ENCODE measurements at regions not wholly inside any gene's neighbourhood (a gene's known extent, or its start where the extent isn't known, plus 50 kb on each side); places are given as distances from the start of the nearest gene placed in this dataset.
A peak's percentile ranks its signal among the peaks of the same experiment; 100 is the strongest.
"Not testable (repeated sequence)": the region's sequence is repeated elsewhere in the genome, so short reads cannot be mapped to it uniquely, and the experiment has no call there.

GRCh38 chr15:20473465-20473864 is 68.1 kb downstream of the GOLGA6L6 start:
- not testable (repeated sequence) for DNase-seq (ENCODE audit: low spot score); FAIRE-seq

- DNase-seq (ENCODE audit: low spot score); FAIRE-seq: not testable (repeated sequence)
Observed at GRCh38 chr15:20472983-20473382, 68.6 kb downstream of the GOLGA6L6 start.

GRCh38 chr15:20470810-20471209 is 70.8 kb downstream of the GOLGA6L6 start:
- not testable (repeated sequence) for FAIRE-seq; DNase-seq (ENCODE audit: low spot score)

GRCh38 chr15:20441138-20441537 is 100.5 kb downstream of the GOLGA6L6 start:
- DNase-seq (ENCODE audit: low spot score); FAIRE-seq: not testable (repeated sequence)

GRCh38 chr15:20440390-20440789 is 101.2 kb downstream of the GOLGA6L6 start:
- not testable (repeated sequence) for FAIRE-seq; DNase-seq (ENCODE audit: low spot score)

- DNase-seq (ENCODE audit: low spot score); FAIRE-seq: not testable (repeated sequence)
Observed at GRCh38 chr15:20439111-20439510, 102.5 kb downstream of the GOLGA6L6 start.

- not testable (repeated sequence) for FAIRE-seq; DNase-seq (ENCODE audit: low spot score)
Observed at GRCh38 chr15:20438255-20438654, 103.3 kb downstream of the GOLGA6L6 start.

GRCh38 chr15:20433468-20433867 is 108.1 kb downstream of the GOLGA6L6 start:
- not testable (repeated sequence) for DNase-seq (ENCODE audit: low spot score); FAIRE-seq

- not testable (repeated sequence) for DNase-seq (ENCODE audit: low spot score); FAIRE-seq
Observed at GRCh38 chr15:20430495-20430894, 111.1 kb downstream of the GOLGA6L6 start.

- FAIRE-seq; DNase-seq (ENCODE audit: low spot score): not testable (repeated sequence)
Observed at GRCh38 chr15:20420710-20421109, 120.9 kb downstream of the GOLGA6L6 start.

GRCh38 chr15:20416618-20417017 is 125.0 kb downstream of the GOLGA6L6 start:
- FAIRE-seq; DNase-seq (ENCODE audit: low spot score): not testable (repeated sequence)

GRCh38 chr15:20409667-20410198 is 131.9 kb downstream of the GOLGA6L6 start:
- not testable (repeated sequence) for DNase-seq (ENCODE audit: low spot score); FAIRE-seq

- DNase-seq (ENCODE audit: low spot score) = no peak
- FAIRE-seq = no peak
Observed at GRCh38 chr15:20409247-20409646, 132.4 kb downstream of the GOLGA6L6 start.

GRCh38 chr15:20407553-20407952 is 134.0 kb downstream of the GOLGA6L6 start:
- DNase-seq (ENCODE audit: low spot score) (no peak), FAIRE-seq (no peak)

- not testable (repeated sequence) for DNase-seq (ENCODE audit: low spot score)
- peak; percentile 73 for FAIRE-seq
Observed at GRCh38 chr15:20404571-20404970, 137.0 kb downstream of the GOLGA6L6 start.

- not testable (repeated sequence) for FAIRE-seq; DNase-seq (ENCODE audit: low spot score)
Observed at GRCh38 chr15:20402586-20402985, 139.0 kb downstream of the GOLGA6L6 start.

GRCh38 chr15:20401058-20401457 is 140.5 kb downstream of the GOLGA6L6 start:
- not testable (repeated sequence) for DNase-seq (ENCODE audit: low spot score); FAIRE-seq

- not testable (repeated sequence) for DNase-seq (ENCODE audit: low spot score); FAIRE-seq
Observed at GRCh38 chr15:20398680-20399079, 142.9 kb downstream of the GOLGA6L6 start.

- FAIRE-seq = not testable (repeated sequence)
Observed at GRCh38 chr15:20388161-20388560, 153.4 kb downstream of the GOLGA6L6 start.

GRCh38 chr15:20386198-20386597 is 155.4 kb downstream of the GOLGA6L6 start:
- FAIRE-seq (no peak), DNase-seq (ENCODE audit: low spot score) (no peak)

More at GRCh38 chr15:20388161-20388560, 153.4 kb downstream of the GOLGA6L6 start:
- not testable (repeated sequence) for DNase-seq (ENCODE audit: low spot score)

GRCh38 chr15:20380199-20380598 is 161.4 kb downstream of the GOLGA6L6 start:
- not testable (repeated sequence) for FAIRE-seq; DNase-seq (ENCODE audit: low spot score)

- DNase-seq (ENCODE audit: low spot score) (no peak), FAIRE-seq (no peak)
Observed at GRCh38 chr15:20376872-20377271, 164.7 kb downstream of the GOLGA6L6 start.

GRCh38 chr15:20372416-20372815 is 169.2 kb downstream of the GOLGA6L6 start:
- not testable (repeated sequence) for FAIRE-seq; DNase-seq (ENCODE audit: low spot score)

All from RCC 7860 (cell line).